Osteoblast (primary cell): ENCODE measurements at regions not wholly inside any gene's neighbourhood (a gene's known extent, or its start where the extent isn't known, plus 50 kb on each side); places are given as distances from the start of the nearest gene placed in this dataset.

ENCODE experiments used
- DNase-seq: peaks from one replicate; pipeline ENCODE4 v3.0.0; 2011; ENCODE audit warnings: low spot score, mixed read lengths; ENCODE audit not compliant: insufficient read length; ENCODE audit errors: missing footprints
- H2AFZ ChIP-seq: 2 replicates; pipeline ENCODE4 v1.6.0; 2011; ENCODE audit warnings: mild to moderate bottlenecking, low read length
- H3K27ac ChIP-seq: 2 replicates; pipeline ENCODE4 v1.5.1; 2011; ENCODE audit warnings: mild to moderate bottlenecking, low read depth, low read length, moderate library complexity
- H3K27me3 ChIP-seq: 2 replicates; pipeline ENCODE4 v1.6.0; 2012; ENCODE audit warnings: mild to moderate bottlenecking, control low read depth, inconsistent platforms, low read length, moderate library complexity; ENCODE audit not compliant: insufficient read depth
- H3K36me3 ChIP-seq: 2 replicates; pipeline ENCODE4 v1.5.1; 2011; ENCODE audit warnings: mild to moderate bottlenecking, low read length, control low read depth, moderate library complexity; ENCODE audit not compliant: insufficient read depth
- H3K4me1 ChIP-seq: 2 replicates; pipeline ENCODE4 v1.5.1; 2011; ENCODE audit warnings: mild to moderate bottlenecking, low read length, control low read depth, moderate library complexity; ENCODE audit not compliant: insufficient read depth
- H3K4me2 ChIP-seq: 2 replicates; pipeline ENCODE4 v1.6.0; 2011; ENCODE audit warnings: mild to moderate bottlenecking, low read length; ENCODE audit not compliant: insufficient read depth
- H3K4me3 ChIP-seq: fragments of 200-600 bp; sonication (generic); 3 replicates; pipeline ENCODE4 v1.5.1; 2012; ENCODE audit warnings: mild to moderate bottlenecking, low read length, inconsistent platforms; ENCODE audit not compliant: insufficient read depth
- H3K79me2 ChIP-seq: 2 replicates; pipeline ENCODE4 v1.6.0; 2012; ENCODE audit warnings: mild to moderate bottlenecking, low read length, control low read depth, inconsistent platforms; ENCODE audit not compliant: insufficient read depth
- H3K9me3 ChIP-seq: 2 replicates; pipeline ENCODE4 v1.5.1; 2011; ENCODE audit warnings: low read depth, low read length, control low read depth
- H4K20me1 ChIP-seq: 2 replicates; pipeline ENCODE4 v1.6.0; 2012; ENCODE audit warnings: mild to moderate bottlenecking, low read length, control low read depth; ENCODE audit not compliant: insufficient read depth
- TF ChIP-seq, protein P1 (sequence below): IDR thresholded peaks from 2 replicates; pipeline ENCODE4 v1.5.1; 2011; ENCODE audit warnings: mild to moderate bottlenecking, low read depth, low read length, moderate library complexity; ENCODE audit errors: extremely low read depth

DNA sequence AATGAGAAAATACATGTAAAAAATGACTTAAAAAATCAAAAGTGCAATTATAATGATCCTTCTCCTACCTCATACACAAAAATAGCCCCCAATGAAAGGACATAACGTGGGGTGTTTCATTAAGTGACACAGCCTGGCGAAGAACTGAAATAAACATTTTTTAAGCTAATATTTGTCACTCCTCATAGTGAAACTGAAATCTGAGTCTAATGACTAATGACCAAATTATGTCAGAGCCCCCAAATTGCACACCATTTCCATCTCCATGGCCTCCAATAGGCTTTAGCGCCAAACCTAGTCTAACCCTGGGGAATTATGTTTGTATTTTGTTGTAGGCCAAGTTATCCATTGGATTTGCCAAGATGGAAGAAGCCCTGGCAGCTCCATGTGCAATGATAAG, 119.1 kb downstream of the WT1 start:
- Histone ChIP-seq H3K79me2 (no peaks in the 10 kb centered on the region), H3K4me3 (no peak overlapping the region), H3K4me1 (peaks cover 17% of the 10 kb centered on the region), H2AFZ (no peak overlapping the region), H3K4me2 (no peak overlapping the region), H3K27me3 (peaks cover 24% of the 10 kb centered on the region), H3K36me3 (no peaks in the 10 kb centered on the region), H3K9me3 (no peaks in the 10 kb centered on the region), H3K27ac (no peak overlapping the region), H4K20me1 (no peaks in the 10 kb centered on the region)
- TF ChIP-seq, protein P1, sequence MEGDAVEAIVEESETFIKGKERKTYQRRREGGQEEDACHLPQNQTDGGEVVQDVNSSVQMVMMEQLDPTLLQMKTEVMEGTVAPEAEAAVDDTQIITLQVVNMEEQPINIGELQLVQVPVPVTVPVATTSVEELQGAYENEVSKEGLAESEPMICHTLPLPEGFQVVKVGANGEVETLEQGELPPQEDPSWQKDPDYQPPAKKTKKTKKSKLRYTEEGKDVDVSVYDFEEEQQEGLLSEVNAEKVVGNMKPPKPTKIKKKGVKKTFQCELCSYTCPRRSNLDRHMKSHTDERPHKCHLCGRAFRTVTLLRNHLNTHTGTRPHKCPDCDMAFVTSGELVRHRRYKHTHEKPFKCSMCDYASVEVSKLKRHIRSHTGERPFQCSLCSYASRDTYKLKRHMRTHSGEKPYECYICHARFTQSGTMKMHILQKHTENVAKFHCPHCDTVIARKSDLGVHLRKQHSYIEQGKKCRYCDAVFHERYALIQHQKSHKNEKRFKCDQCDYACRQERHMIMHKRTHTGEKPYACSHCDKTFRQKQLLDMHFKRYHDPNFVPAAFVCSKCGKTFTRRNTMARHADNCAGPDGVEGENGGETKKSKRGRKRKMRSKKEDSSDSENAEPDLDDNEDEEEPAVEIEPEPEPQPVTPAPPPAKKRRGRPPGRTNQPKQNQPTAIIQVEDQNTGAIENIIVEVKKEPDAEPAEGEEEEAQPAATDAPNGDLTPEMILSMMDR, result no peak
- no peak for DNase-seq

DNA sequence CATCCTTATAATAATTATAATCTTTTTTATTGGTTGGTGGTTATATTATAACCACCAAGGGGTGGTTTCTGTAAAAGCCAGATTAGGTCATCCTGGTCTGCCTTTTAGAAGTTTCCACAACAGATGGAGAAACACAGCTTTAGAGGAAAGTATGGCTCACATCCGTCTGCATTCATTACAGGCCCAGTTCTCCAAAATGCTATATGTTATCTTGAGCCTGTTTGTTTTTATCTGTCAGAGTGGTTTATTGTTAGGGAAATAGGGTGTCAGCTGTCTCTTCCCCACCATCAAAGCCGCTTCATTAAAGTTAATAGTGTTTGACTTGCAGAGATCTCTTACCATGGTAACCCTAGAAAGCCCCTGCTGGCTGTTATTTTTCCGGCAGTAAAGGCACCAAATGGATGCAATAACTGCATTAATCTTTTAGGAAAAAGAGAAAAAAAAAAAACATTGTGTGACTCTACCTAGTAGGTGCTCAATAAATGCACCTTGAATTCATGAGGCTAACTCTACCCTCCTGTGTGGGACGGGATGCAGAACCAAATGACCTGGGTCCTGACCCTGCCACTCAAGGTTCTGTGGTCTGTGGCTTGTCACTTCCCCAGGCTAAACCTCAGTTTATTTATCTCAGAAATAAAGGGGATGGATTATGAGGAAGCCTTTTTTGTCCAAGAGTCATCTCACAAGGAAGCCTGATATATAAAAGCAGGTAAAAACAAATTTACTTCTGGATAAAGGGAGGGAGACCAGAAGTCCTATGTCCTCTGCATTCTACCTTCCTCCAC, 118.3 kb downstream of the WT1 start:
- no peaks in the 10 kb centered on the region for H3K36me3 ChIP-seq
- no peaks in the 10 kb centered on the region for H3K9me3 ChIP-seq
- no peaks in the 10 kb centered on the region for H4K20me1 ChIP-seq
- TF ChIP-seq, protein P1, result no peak
- H3K4me3 ChIP-seq, result no peak overlapping the region
- H3K4me2 ChIP-seq, result no peak overlapping the region
- peaks cover 14% of the 10 kb centered on the region for H3K4me1 ChIP-seq
- peaks cover 24% of the 10 kb centered on the region for H3K27me3 ChIP-seq
- H2AFZ ChIP-seq, result no peak overlapping the region
- DNase-seq, result no peak
- H3K79me2 ChIP-seq, result no peaks in the 10 kb centered on the region
- no peak overlapping the region for H3K27ac ChIP-seq

DNA sequence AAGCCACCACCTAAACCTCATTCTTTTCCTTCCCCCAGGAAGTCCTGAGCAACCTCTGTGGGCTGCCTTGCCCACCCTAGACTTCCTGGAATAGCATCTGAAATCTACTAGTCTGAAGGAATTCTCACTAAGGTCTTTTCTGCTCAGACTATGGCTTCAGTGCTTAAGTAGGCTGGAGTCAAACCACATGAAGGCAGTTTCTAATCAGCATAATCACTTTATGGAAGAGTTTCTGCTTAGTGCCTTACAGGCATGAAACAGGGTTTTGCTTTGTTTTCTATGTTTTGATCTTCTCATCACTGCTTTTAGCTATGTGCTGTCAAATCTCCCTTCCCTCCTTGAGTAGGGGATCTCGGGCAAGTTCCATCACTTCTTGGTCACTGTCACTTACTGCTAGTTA, 117.7 kb downstream of the WT1 start:
- Histone ChIP-seq H2AFZ (no peak overlapping the region), H3K4me1 (peaks cover 8% of the 10 kb centered on the region), H3K79me2 (no peaks in the 10 kb centered on the region), H3K4me3 (no peak overlapping the region), H3K4me2 (no peak overlapping the region), H3K9me3 (no peaks in the 10 kb centered on the region), H3K36me3 (no peaks in the 10 kb centered on the region), H3K27ac (no peak overlapping the region), H3K27me3 (peaks cover 29% of the 10 kb centered on the region), H4K20me1 (no peaks in the 10 kb centered on the region)
- no peak for DNase-seq
- TF ChIP-seq, protein P1, result no peak

DNA sequence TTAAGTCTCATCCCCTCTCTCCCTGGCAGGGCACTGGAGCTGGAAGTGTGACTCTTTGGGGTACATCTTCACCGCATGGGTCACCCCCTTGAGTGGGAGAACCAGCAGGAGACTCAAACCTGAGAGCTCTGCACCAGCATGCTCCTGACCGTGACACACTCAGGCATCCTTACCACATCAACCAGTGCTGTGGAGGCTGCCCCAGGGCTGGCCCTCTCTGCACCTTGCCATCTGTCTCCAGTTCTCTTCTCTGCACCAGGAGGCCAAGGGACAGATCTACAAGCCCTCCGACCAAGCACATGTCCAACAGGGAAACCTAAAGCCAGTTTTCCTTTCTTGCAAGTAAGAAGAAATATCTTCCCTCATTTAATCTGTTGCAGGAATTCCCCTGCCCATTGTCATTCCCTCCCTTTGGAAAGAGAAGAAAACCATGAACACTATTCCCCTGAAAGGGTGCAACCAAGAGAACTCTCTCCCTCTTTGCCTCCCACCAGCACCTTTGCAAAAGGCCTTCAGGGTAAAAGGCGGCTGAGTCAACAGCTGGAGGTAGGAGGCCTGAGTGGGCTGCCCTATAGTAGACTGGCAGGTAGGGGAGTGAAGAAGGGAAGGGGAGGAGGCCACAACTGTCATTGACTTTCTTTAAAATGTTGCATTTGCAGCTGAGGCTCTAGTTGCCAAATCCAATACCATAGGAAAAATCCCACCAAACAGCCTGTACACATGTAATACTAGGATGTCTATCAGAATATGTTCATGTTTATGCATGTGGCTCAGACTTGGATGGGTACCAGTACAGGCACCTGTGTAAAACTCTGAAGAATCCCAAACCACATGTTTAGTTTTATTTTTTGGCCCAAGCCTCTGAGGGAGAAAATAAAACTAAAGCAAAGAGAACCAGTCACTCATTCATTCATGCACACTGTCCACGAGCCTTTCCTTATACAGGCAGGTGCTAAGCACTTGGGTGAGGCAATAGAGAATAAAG, 117.0 kb downstream of the WT1 start:
- no peak overlapping the region for H3K4me2 ChIP-seq

More for the DNA sequence above, 117.0 kb downstream of the WT1 start:
- Histone ChIP-seq H3K79me2 (no peaks in the 10 kb centered on the region), H2AFZ (no peak overlapping the region), H3K27ac (no peak overlapping the region), H3K36me3 (no peaks in the 10 kb centered on the region), H3K9me3 (no peaks in the 10 kb centered on the region), H3K4me1 (peaks cover 1% of the 10 kb centered on the region), H3K4me3 (no peak overlapping the region), H3K27me3 (peaks cover 29% of the 10 kb centered on the region), H4K20me1 (no peaks in the 10 kb centered on the region)
- TF ChIP-seq, protein P1, result no peak
- DNase-seq, result no peak
